Hepatocyte (in vitro differentiated cells): ENCODE measurements at regions not wholly inside any gene's neighbourhood (a gene's known extent, or its start where the extent isn't known, plus 50 kb on each side); places are given as distances from the start of the nearest gene placed in this dataset.
"Not testable (repeated sequence)": the region's sequence is repeated elsewhere in the genome, so short reads cannot be mapped to it uniquely, and the experiment has no call there.

Source experiments
- EZH2 ChIP-seq: fragments of 200-600 bp; sonication (generic); IDR thresholded peaks from 2 replicates; pipeline ENCODE4 v1.6.1; 2016; ENCODE audit warnings: antibody characterized with exemption, mild to moderate bottlenecking, borderline replicate concordance
- EZH2phosphoT487 ChIP-seq: fragments of 200-600 bp; sonication (generic); IDR thresholded peaks from one replicate; pipeline ENCODE4 v1.6.1; 2018; ENCODE audit warnings: antibody characterized with exemption, mild to moderate bottlenecking, low read depth, moderate library complexity; ENCODE audit not compliant: unreplicated experiment, severe bottlenecking
- TF ChIP-seq, protein P1 (sequence below): fragments of 200-600 bp; sonication (generic); IDR thresholded peaks from 2 replicates; pipeline ENCODE4 v1.5.1; 2016; ENCODE audit warnings: antibody characterized with exemption, mild to moderate bottlenecking; ENCODE audit not compliant: poor library complexity

DNA sequence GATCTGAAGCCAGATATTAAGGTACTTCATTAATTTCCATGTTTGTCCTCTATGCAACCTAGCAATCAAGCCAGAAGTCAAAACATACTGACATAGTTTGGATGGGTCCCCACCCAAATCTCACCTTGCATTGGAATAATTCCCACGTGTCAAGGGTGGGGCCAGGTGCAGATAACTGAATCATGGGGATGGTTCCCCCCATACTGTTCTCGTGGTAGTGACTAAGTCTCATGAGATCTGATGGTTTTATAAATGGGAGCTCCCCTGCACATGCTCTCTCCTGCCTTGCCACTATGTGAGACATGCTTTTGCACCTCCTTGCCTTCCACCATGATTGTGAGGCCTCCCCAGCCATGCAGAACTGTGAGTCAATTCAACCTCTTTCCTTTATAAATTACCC is 143.9 kb upstream of the C1QTNF3 start:
- TF ChIP-seq, protein P1, sequence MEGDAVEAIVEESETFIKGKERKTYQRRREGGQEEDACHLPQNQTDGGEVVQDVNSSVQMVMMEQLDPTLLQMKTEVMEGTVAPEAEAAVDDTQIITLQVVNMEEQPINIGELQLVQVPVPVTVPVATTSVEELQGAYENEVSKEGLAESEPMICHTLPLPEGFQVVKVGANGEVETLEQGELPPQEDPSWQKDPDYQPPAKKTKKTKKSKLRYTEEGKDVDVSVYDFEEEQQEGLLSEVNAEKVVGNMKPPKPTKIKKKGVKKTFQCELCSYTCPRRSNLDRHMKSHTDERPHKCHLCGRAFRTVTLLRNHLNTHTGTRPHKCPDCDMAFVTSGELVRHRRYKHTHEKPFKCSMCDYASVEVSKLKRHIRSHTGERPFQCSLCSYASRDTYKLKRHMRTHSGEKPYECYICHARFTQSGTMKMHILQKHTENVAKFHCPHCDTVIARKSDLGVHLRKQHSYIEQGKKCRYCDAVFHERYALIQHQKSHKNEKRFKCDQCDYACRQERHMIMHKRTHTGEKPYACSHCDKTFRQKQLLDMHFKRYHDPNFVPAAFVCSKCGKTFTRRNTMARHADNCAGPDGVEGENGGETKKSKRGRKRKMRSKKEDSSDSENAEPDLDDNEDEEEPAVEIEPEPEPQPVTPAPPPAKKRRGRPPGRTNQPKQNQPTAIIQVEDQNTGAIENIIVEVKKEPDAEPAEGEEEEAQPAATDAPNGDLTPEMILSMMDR, result not testable (repeated sequence)
- not testable (repeated sequence) for TF ChIP-seq EZH2phosphoT487, EZH2
